Activated naive CD8-positive, alpha-beta T cell (primary cell): ENCODE measurements at regions not wholly inside any gene's neighbourhood (a gene's known extent, or its start where the extent isn't known, plus 50 kb on each side); places are given as distances from the start of the nearest gene placed in this dataset.

ENCODE experiments used
- H3K27ac Mint-ChIP-seq: one replicate; pipeline ENCODE4 v1.8.0; 2021; ENCODE audit warnings: mixed read lengths
- H3K27me3 Mint-ChIP-seq: one replicate; pipeline ENCODE4 v1.8.0; 2021; ENCODE audit warnings: mixed read lengths
- H3K36me3 Mint-ChIP-seq: one replicate; pipeline ENCODE4 v1.8.0; 2021; ENCODE audit warnings: mixed read lengths
- H3K4me1 Mint-ChIP-seq: one replicate; pipeline ENCODE4 v1.8.0; 2021; ENCODE audit warnings: low read depth, mixed read lengths
- H3K4me3 Mint-ChIP-seq: one replicate; pipeline ENCODE4 v1.8.0; 2021; ENCODE audit warnings: mild to moderate bottlenecking, mixed read lengths
- H3K9me3 Mint-ChIP-seq: one replicate; pipeline ENCODE4 v1.8.0; 2021; ENCODE audit warnings: low read depth, mixed read lengths

DNA sequence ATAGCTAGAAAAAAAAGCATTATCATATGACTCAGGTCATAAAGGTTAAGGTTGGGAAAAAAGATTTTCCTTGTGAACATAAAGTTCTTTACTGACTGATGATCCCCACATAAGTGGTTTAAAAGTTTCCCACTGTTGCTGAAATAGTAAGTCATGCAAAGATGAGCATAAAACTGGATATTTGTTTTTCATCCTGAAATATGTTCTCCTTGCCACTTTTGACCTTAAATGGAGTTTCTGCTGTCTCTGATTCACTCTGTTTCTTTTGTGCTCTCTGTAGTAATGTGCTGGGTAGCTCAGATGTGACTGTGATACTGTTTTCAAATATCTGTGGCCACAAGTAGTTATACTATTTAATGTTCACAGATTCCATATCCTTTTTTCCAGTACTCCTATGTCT is 162.5 kb upstream of the GAS1 start:
- Mint-ChIP-seq H3K4me1 (no peaks in the 10 kb centered on the region), H3K27ac (no peak overlapping the region), H3K27me3 (peaks cover 14% of the 10 kb centered on the region), H3K4me3 (no peak overlapping the region), H3K9me3 (no peaks in the 10 kb centered on the region), H3K36me3 (no peaks in the 10 kb centered on the region)

DNA sequence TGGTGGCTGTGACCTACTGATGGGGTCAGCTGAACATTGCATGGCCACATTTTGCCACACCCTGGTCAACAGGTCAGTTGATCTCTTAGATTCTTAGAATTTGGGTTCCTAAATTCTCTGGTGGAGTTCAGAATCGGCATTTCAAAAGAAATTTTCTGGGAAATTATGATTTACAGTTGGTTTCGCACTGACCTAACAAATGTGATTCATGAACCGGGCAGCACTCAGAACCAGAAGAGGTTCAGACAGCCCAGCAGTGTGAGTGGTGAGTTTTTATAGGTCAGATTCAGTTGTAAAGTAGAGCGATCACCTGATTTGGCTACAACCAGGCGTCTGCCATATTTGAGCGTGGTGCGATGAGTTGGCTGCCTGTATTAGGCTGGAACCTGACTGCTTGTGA is 163.7 kb upstream of the GAS1 start:
- H3K27me3 Mint-ChIP-seq = peaks cover 10% of the 10 kb centered on the region
- no peak overlapping the region for H3K27ac Mint-ChIP-seq
- H3K4me3 Mint-ChIP-seq = no peak overlapping the region
- no peaks in the 10 kb centered on the region for H3K9me3 Mint-ChIP-seq
- H3K36me3 Mint-ChIP-seq = no peaks in the 10 kb centered on the region
- H3K4me1 Mint-ChIP-seq = no peaks in the 10 kb centered on the region

DNA sequence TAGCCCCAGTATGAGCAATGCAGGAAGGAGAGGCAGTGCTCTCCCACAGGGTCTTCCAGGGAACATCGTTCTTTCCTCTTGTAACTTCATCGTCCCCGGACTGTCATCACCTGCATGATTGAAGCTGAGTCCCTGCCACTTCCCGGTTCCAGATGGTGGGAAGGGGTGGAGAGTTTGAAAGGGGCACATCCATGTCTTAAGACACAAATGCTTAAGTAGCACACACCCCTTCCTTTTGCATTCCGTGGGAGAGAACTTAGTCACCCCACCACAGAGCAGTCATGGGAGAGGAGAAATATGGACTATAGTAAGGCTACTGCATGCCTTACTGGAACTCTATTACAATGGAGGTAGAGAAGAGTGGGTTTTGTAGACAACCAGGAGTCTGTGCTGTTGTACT is 165.3 kb upstream of the GAS1 start:
- Mint-ChIP-seq H3K9me3 (no peaks in the 10 kb centered on the region), H3K36me3 (no peaks in the 10 kb centered on the region), H3K4me1 (no peaks in the 10 kb centered on the region), H3K27ac (no peak overlapping the region), H3K4me3 (no peak overlapping the region), H3K27me3 (peaks cover 6% of the 10 kb centered on the region)

DNA sequence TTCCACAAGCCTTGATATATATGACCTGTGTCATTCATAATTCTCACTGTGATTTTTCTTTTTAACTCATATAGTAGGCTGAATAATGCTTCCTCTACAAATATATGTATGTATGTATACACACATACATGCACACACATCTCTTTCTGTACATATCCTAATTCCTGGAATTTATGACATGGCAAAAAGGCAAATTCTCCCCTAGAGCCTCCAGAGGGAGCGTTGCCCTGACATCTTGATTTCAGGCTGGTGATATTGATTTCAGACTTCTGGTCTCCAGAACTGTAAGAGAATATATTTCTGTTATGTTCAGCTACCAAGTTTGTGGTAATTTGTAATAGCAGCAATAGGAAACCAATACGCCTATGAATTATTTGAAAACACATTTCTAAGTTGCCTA is 166.6 kb upstream of the GAS1 start:
- H3K27me3 Mint-ChIP-seq = peaks cover 6% of the 10 kb centered on the region
- no peak overlapping the region for H3K4me3 Mint-ChIP-seq
- H3K36me3 Mint-ChIP-seq = no peaks in the 10 kb centered on the region
- H3K4me1 Mint-ChIP-seq = no peaks in the 10 kb centered on the region
- no peak overlapping the region for H3K27ac Mint-ChIP-seq
- H3K9me3 Mint-ChIP-seq = no peaks in the 10 kb centered on the region

DNA sequence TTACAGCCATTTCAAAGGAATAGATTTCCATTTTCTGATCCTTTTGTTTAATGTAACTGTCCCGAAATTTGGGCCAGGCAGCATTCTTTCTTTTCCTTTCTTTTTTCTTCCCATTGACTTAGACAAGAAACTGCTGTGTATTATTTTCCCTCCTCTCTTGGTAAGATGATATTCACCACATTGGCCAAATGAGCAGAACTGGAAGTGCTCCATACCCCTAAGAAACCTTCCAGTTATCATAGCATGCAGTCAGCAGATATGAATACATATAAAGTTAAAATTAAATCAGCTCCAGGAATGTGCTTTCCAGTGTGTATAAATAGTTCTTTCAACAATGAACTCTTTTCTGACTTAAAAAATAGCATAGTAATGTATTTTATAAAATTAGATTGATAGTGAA is 168.5 kb upstream of the GAS1 start:
- no peaks in the 10 kb centered on the region for H3K36me3 Mint-ChIP-seq
- no peak overlapping the region for H3K27ac Mint-ChIP-seq
- peaks cover 7% of the 10 kb centered on the region for H3K27me3 Mint-ChIP-seq
- H3K4me3 Mint-ChIP-seq = no peak overlapping the region
- no peaks in the 10 kb centered on the region for H3K4me1 Mint-ChIP-seq
- H3K9me3 Mint-ChIP-seq = no peaks in the 10 kb centered on the region

DNA sequence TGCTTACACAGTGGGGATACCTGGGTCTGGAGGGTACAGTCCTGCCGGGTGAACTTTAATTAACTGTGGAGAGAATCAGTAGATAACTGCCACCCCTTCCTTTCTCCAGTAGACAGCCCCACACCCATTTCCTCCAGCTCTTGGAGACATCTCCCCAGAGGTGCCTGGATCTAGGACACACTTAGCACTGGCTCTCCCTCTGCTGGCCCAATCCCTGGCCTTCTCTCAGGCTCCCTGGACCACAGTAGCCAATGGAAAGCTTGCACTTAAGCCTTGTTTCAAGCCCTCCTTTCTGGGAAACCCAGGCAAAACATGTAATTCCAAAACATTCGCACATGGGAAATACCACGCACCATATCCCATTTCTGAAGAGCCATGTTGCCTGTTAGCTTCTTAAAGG is 169.2 kb upstream of the GAS1 start:
- Mint-ChIP-seq H3K27ac (no peak overlapping the region), H3K4me1 (no peaks in the 10 kb centered on the region), H3K4me3 (no peak overlapping the region), H3K27me3 (peaks cover 7% of the 10 kb centered on the region), H3K9me3 (no peaks in the 10 kb centered on the region), H3K36me3 (no peaks in the 10 kb centered on the region)

DNA sequence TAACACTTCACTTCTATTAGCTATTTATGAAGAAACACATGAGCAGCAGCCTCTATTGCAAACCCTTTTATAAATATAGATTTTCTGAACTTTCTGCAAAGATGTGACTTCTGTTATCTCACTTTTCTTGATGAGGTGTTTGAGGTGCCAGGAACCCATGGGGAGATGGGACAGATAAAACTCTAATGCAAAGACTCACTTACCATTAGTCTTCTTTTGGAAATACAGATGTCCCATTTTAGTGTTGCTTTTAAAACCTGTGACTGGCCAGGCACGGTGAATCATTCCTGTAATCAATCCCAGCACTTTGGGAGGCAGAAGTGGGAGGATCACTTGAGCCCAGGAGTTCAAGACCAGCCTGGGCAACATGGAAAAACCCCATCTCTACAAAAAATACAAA is 171.3 kb upstream of the GAS1 start:
- no peaks in the 10 kb centered on the region for H3K36me3 Mint-ChIP-seq
- peaks cover 5% of the 10 kb centered on the region for H3K4me1 Mint-ChIP-seq
- H3K9me3 Mint-ChIP-seq = no peaks in the 10 kb centered on the region
- no peak overlapping the region for H3K27ac Mint-ChIP-seq
- no peak overlapping the region for H3K4me3 Mint-ChIP-seq
- H3K27me3 Mint-ChIP-seq = peaks cover 7% of the 10 kb centered on the region

DNA sequence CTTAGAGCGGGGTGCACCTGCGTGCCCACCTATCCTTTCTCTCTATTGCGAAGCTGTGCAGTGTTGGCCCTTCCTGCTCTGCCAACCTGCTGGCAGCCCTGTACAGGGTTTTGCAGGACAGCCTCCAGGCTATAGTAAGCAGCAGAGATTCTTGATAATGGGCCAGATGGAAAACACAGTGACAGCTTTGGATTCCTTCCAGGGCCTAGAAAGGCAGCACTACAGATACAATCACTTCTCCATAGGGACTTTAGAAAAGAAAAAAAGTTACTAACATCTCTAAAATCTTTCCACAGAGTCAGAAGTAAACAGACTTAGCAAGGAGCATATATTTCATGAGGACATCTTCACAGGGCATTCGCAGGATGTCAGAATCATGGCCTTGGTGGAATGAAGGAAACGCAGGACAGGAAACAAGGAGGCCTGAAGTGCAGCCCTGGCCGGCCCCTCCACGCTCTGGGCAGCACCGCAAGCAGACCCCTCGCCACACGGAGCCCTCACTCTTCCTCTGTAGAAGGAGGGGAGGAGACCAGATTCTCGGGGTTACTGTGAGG is 172.1 kb upstream of the GAS1 start:
- Mint-ChIP-seq H3K27ac (no peak overlapping the region), H3K27me3 (peaks cover 7% of the 10 kb centered on the region)

DNA sequence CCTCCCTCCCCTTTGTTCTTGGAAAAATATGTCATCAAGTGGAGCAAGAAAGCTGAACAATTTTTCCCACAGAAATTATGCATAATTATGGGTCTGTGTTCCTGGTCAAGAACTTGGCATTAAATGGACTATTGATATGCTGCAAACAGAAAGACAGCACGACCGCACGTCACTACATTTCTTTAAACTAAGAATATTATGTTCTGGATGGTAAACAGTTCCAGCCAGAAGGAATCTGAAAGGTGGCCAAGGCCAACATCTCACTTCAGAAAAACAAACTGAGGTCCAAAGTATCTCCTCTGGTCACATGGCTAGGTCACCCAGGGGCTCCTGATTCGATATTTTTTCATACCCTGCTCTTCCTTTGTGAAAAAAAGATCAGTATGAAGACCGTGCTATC is 173.3 kb upstream of the GAS1 start:
- H3K27me3 Mint-ChIP-seq = peaks cover 6% of the 10 kb centered on the region

More for the DNA sequence above, 172.1 kb upstream of the GAS1 start:
- Mint-ChIP-seq H3K4me3 (no peak overlapping the region), H3K36me3 (no peaks in the 10 kb centered on the region), H3K4me1 (peaks cover 5% of the 10 kb centered on the region), H3K9me3 (no peaks in the 10 kb centered on the region)

DNA sequence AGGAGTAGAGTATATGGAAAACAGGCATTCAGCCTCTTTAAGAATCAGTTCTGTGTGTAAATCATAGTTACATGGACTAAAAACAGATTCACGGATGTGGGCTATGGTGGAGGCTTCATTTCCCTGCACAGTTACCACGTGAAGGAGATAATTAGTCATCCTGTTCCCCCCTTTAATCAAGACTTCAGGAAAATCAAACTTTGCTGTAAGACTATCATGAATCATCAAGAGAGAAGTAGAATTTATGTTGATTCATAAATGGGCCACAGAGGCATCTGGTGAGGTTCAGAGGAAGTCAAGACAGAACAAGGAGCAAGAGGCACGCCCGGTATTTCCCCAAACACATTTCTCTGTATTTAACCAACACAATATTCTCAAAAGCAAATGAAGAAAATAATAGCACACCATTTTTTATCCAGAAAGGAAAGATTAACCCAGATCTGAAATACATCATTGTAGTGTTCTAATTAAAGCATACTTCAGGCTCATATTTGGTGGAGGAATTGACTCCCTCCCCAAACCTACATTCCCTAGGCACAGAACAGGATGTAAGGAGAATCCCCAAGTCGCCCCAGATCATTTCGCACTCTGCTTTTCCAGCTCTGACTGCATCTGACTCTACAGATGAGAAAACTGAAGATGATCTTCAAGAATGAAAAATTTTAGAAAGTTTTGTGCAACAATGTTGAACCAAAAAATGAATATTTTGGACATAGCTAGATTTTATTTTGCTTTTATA is 175.8 kb upstream of the GAS1 start:
- Mint-ChIP-seq H3K36me3 (no peaks in the 10 kb centered on the region), H3K27me3 (peaks cover 14% of the 10 kb centered on the region), H3K9me3 (no peaks in the 10 kb centered on the region), H3K4me1 (peaks cover 5% of the 10 kb centered on the region), H3K4me3 (no peak overlapping the region), H3K27ac (no peak overlapping the region)

More for the DNA sequence above, 173.3 kb upstream of the GAS1 start:
- Mint-ChIP-seq H3K27ac (no peak overlapping the region), H3K9me3 (no peaks in the 10 kb centered on the region), H3K4me3 (no peak overlapping the region), H3K36me3 (no peaks in the 10 kb centered on the region), H3K4me1 (peaks cover 5% of the 10 kb centered on the region)

DNA sequence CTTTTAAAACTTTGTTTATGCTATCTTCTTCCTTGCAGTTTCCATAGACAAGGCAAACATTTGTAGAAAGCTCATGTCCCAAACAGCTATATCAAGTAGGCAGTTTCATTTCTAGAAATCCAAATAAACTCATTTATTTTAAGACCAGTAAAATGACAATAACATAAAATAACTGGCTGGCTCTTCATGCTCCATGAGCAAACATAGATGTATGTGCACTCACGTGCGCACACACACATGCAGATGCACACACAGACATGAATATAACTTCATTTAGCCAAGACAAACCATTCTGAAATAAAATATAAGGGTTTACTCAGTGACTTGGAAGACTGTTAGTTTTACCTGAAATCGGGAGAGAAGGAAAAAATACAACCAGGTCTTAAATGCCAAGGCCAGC is 176.5 kb upstream of the GAS1 start:
- Mint-ChIP-seq H3K27me3 (peaks cover 17% of the 10 kb centered on the region), H3K4me1 (peaks cover 5% of the 10 kb centered on the region), H3K27ac (no peak overlapping the region), H3K9me3 (no peaks in the 10 kb centered on the region), H3K4me3 (no peak overlapping the region), H3K36me3 (no peaks in the 10 kb centered on the region)

DNA sequence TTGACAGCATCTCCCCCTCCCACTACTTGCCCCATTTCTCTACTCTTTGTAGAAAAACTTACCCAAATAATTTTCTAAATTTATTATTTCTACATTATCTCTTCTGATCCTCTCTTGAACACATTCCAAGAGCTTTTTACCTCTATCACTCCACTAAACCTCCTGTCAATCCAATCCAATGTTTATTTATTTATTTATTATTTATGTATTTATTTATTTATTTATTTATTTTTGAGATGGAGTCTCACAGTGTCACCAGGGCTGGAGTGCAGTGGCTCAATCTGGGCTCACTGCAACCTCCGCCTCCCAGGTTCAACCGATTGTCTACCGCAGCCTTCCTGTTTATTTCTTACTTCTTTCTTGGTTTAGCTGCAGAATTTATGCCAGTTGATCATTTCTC is 178.5 kb upstream of the GAS1 start:
- Mint-ChIP-seq H3K36me3 (no peaks in the 10 kb centered on the region), H3K4me3 (no peak overlapping the region), H3K9me3 (no peaks in the 10 kb centered on the region), H3K27ac (no peak overlapping the region), H3K4me1 (peaks cover 5% of the 10 kb centered on the region), H3K27me3 (peaks cover 19% of the 10 kb centered on the region)

DNA sequence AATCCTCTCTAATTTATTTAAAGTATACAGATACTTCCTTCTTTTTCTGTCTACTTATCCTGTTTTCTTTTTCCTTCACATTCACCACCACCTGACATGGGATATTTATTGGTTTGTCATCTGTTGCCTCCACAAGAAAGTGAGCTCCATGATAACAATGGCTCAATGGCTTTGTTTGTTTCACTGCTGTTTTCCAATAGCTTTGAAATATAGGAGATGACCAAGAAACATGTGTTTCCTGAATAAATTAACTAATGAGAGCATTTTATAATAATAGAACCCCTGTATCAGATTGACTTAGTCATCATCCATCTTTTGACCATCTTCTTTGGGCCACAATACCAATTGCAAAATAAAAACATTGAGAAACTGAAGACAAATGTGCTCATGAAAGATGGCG is 180.2 kb upstream of the GAS1 start:
- Mint-ChIP-seq H3K36me3 (no peaks in the 10 kb centered on the region), H3K4me3 (no peak overlapping the region), H3K27me3 (peaks cover 23% of the 10 kb centered on the region), H3K27ac (no peak overlapping the region), H3K9me3 (no peaks in the 10 kb centered on the region), H3K4me1 (peaks cover 5% of the 10 kb centered on the region)

DNA sequence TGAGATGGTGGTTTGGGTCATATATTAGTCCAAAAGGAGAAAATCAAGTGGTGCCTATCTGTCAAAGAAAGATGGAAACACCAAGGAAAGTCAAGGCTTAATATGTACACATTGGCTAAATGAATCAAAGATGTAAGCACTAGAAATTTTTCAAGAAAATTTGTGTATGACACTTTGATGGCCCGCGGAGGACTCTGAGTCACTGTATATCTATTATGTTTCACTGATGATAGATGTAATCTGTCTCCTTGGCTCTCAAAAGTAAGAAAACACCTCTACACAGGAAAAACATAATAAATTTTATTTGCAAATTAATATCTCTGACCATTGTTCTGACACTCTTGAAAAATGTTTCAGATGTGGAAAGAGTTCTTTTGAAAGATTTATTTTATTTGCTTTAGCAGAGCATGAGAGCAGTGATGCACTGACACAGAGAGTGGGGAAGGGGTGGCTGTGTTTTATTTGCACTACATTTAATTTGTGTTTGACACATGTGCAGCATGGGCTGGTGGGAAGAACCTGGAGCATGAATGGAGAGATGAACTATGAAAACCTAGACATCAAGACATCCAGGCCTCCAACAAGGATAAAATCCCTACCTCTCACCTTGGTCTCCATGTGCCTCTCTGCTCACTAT is 180.8 kb upstream of the GAS1 start:
- Mint-ChIP-seq H3K27ac (no peak overlapping the region), H3K36me3 (no peaks in the 10 kb centered on the region), H3K27me3 (peaks cover 23% of the 10 kb centered on the region), H3K4me1 (peaks cover 2% of the 10 kb centered on the region), H3K9me3 (peaks cover 1% of the 10 kb centered on the region), H3K4me3 (no peak overlapping the region)

DNA sequence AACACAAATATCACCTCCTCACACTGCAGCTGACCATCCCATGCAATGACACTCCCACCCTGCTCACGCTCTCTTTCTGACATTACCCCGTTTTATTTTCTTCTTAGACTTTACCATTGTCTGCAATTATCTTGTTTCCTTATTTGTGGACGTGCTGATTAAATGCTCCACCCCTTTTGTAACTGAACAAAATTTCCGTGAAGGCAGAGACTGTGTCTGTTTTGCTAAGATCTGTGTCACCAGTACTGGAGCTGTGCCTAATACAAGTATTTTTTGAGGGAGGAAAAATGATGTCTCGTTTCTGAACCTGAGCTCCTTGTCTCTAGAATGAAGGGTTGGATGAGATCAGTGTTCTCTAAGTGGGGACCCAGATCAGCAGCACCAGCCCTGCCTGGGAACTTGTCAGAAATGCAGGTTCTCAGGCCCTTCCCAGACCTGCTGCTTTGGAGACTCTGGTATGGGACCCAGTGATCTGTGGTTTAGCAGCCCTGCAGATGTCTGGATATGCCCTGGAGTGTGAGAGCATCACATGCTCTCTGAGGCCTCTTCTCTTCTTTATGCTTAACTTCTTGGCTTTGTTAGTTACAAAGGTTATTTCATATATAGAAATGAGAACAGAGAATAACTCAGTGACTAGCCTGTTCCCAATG is 181.7 kb upstream of the GAS1 start:
- Mint-ChIP-seq H3K27ac (no peak overlapping the region), H3K27me3 (peaks cover 24% of the 10 kb centered on the region), H3K9me3 (peaks cover 10% of the 10 kb centered on the region), H3K4me1 (no peaks in the 10 kb centered on the region), H3K36me3 (no peaks in the 10 kb centered on the region), H3K4me3 (no peak overlapping the region)
